HEK293 (cell line): ENCODE measurements at regions not wholly inside any gene's neighbourhood (a gene's known extent, or its start where the extent isn't known, plus 50 kb on each side); places are given as distances from the start of the nearest gene placed in this dataset.
"Not testable (repeated sequence)": the region's sequence is repeated elsewhere in the genome, so short reads cannot be mapped to it uniquely, and the experiment has no call there.

Source experiments
- CTCF ChIA-PET: fragments of 350-600 bp; formaldehyde crosslinking; extraction: SDS; loops from one replicate; lab custom pipeline; 2021; ENCODE audit warnings: antibody characterized with exemption; lab: Yijun Ruan, JAX
- POLR2A ChIA-PET: fragments of 300-600 bp; formaldehyde crosslinking; extraction: SDS; loops from one replicate; lab custom pipeline; 2020; ENCODE audit warnings: antibody characterized with exemption, inconsistent platforms; lab: Yijun Ruan, JAX
- H3K27ac ChIP-seq: fragments of 200-500 bp; sonication (Bioruptor generic); 2 replicates; pipeline ENCODE4 v1.5.1; 2014; ENCODE audit warnings: low read depth, low read length, control low read depth, inconsistent platforms; ENCODE audit errors: extremely low read depth
- H3K36me3 ChIP-seq, 2 experiments: fragments of 200-500 bp in 1 of 2; sonication (Bioruptor generic) in 1 of 2; 1 replicate in 1 of 2; 2 replicates in 1 of 2; pipeline ENCODE4 v1.5.1; 2014 to 2017; ENCODE audit warnings: inconsistent platforms in 2 of 2, low read length in 2 of 2; ENCODE audit not compliant: control insufficient read depth in 2 of 2, insufficient read depth in 1 of 2
- H3K4me1 ChIP-seq: fragments of 200-500 bp; sonication (Bioruptor generic); 2 replicates; pipeline ENCODE4 v1.5.1; 2014; ENCODE audit warnings: mild to moderate bottlenecking, low read length, inconsistent platforms; ENCODE audit not compliant: control insufficient read depth, insufficient read depth
- H3K4me3 ChIP-seq: 2 replicates; pipeline ENCODE4 v1.5.1; 2011; ENCODE audit warnings: low read depth, mild to moderate bottlenecking, control low read depth, low read length, moderate library complexity
- H3K9me3 ChIP-seq: fragments of 200-500 bp; sonication (Bioruptor generic); 2 replicates; pipeline ENCODE4 v1.5.1; 2014; ENCODE audit warnings: low read depth, low read length, inconsistent platforms; ENCODE audit not compliant: control insufficient read depth, insufficient read depth
- ELK4 ChIP-seq: IDR thresholded peaks from 2 replicates; pipeline ENCODE4 v1.6.1; 2011; ENCODE audit warnings: mild to moderate bottlenecking, low read depth, low read length, borderline replicate concordance
- IKZF3 ChIP-seq: fragments of 450-650 bp; IDR thresholded peaks from 2 replicates; pipeline ENCODE4 v1.5.0; 2018; ENCODE audit warnings: missing biosample characterization, mild to moderate bottlenecking, missing genetic modification characterization, moderate library complexity
- RBAK ChIP-seq: fragments of 450-650 bp; formaldehyde crosslinking; IDR thresholded peaks from 2 replicates; pipeline ENCODE4 v1.5.1; 2016; ENCODE audit warnings: missing biosample characterization, missing genetic modification characterization
- YY1 ChIP-seq: fragments of 450-650 bp; formaldehyde crosslinking; IDR thresholded peaks from 2 replicates; pipeline ENCODE4 v1.5.1; 2018; ENCODE audit warnings: missing biosample characterization, missing genetic modification characterization
- ZBTB11 ChIP-seq: fragments of 450-650 bp; formaldehyde crosslinking; conservative IDR thresholded peaks from 2 replicates; pipeline ENCODE4 v1.5.1; 2016; ENCODE audit warnings: low read depth, missing biosample characterization, missing genetic modification characterization
- ZBTB20 ChIP-seq: fragments of 450-650 bp; formaldehyde crosslinking; IDR thresholded peaks from 2 replicates; pipeline ENCODE4 v1.5.1; 2016; ENCODE audit warnings: missing biosample characterization, missing genetic modification characterization
- ZFP37 ChIP-seq: fragments of 450-650 bp; formaldehyde crosslinking; IDR thresholded peaks from 2 replicates; pipeline ENCODE4 v1.5.1; 2016; ENCODE audit warnings: missing biosample characterization, missing genetic modification characterization
- ZNF121 ChIP-seq: fragments of 450-650 bp; formaldehyde crosslinking; IDR thresholded peaks from 2 replicates; pipeline ENCODE4 v1.5.1; 2016; ENCODE audit warnings: missing biosample characterization, missing genetic modification characterization
- ZNF133 ChIP-seq: fragments of 450-650 bp; formaldehyde crosslinking; IDR thresholded peaks from 2 replicates; pipeline ENCODE4 v1.5.1; 2016; ENCODE audit warnings: missing biosample characterization, missing genetic modification characterization
- ZNF138 ChIP-seq: fragments of 450-650 bp; formaldehyde crosslinking; IDR thresholded peaks from 2 replicates; pipeline ENCODE4 v1.5.1; 2016; ENCODE audit warnings: missing biosample characterization, missing genetic modification characterization, borderline replicate concordance
- ZNF157 ChIP-seq: fragments of 450-650 bp; formaldehyde crosslinking; IDR thresholded peaks from 2 replicates; pipeline ENCODE4 v1.5.1; 2016; ENCODE audit warnings: missing biosample characterization, missing genetic modification characterization
- ZNF174 ChIP-seq: fragments of 450-650 bp; formaldehyde crosslinking; IDR thresholded peaks from 2 replicates; pipeline ENCODE4 v1.5.0; 2017; ENCODE audit warnings: missing biosample characterization, mild to moderate bottlenecking, missing genetic modification characterization
- ZNF214 ChIP-seq: fragments of 450-650 bp; formaldehyde crosslinking; IDR thresholded peaks from 2 replicates; pipeline ENCODE4 v1.5.1; 2017; ENCODE audit warnings: missing biosample characterization, mild to moderate bottlenecking, missing genetic modification characterization, borderline replicate concordance
- ZNF302 ChIP-seq: fragments of 450-650 bp; formaldehyde crosslinking; IDR thresholded peaks from 2 replicates; pipeline ENCODE4 v1.5.1; 2016; ENCODE audit warnings: missing biosample characterization, missing genetic modification characterization, low read depth
- ZNF341 ChIP-seq: fragments of 450-650 bp; formaldehyde crosslinking; IDR thresholded peaks from 2 replicates; pipeline ENCODE4; 2016; ENCODE audit warnings: low read depth, missing biosample characterization, missing genetic modification characterization
- ZNF37A ChIP-seq: fragments of 450-650 bp; IDR thresholded peaks from 2 replicates; pipeline ENCODE4 v1.5.1; 2018; ENCODE audit warnings: missing biosample characterization, missing genetic modification characterization
- ZNF473 ChIP-seq: fragments of 450-650 bp; formaldehyde crosslinking; IDR thresholded peaks from 2 replicates; pipeline ENCODE4 v1.5.1; 2017; ENCODE audit warnings: missing biosample characterization, missing genetic modification characterization
- ZNF501 ChIP-seq: fragments of 450-650 bp; formaldehyde crosslinking; IDR thresholded peaks from 2 replicates; pipeline ENCODE4 v1.5.1; 2016; ENCODE audit warnings: missing biosample characterization, missing genetic modification characterization
- ZNF529 ChIP-seq: fragments of 450-650 bp; formaldehyde crosslinking; IDR thresholded peaks from 2 replicates; pipeline ENCODE4 v1.5.1; 2017; ENCODE audit warnings: missing genetic modification characterization, missing biosample characterization; ENCODE audit not compliant: insufficient replicate concordance
- ZNF558 ChIP-seq: fragments of 450-650 bp; formaldehyde crosslinking; IDR thresholded peaks from 2 replicates; pipeline ENCODE4 v1.5.1; 2016; ENCODE audit warnings: missing biosample characterization, missing genetic modification characterization
- ZNF623 ChIP-seq: fragments of 450-650 bp; formaldehyde crosslinking; IDR thresholded peaks from 2 replicates; pipeline ENCODE4 v1.5.1; 2016; ENCODE audit warnings: missing biosample characterization, missing genetic modification characterization
- ZNF660 ChIP-seq: fragments of 450-650 bp; IDR thresholded peaks from 2 replicates; pipeline ENCODE4 v1.5.1; 2018; ENCODE audit warnings: missing biosample characterization, mild to moderate bottlenecking, missing genetic modification characterization
- ZNF701 ChIP-seq: fragments of 450-650 bp; formaldehyde crosslinking; IDR thresholded peaks from 2 replicates; pipeline ENCODE4 v1.5.1; 2016; ENCODE audit warnings: missing biosample characterization, missing genetic modification characterization
- ZNF777 ChIP-seq: fragments of 450-650 bp; formaldehyde crosslinking; IDR thresholded peaks from 2 replicates; pipeline ENCODE4 v1.5.1; 2017; ENCODE audit warnings: missing biosample characterization, missing genetic modification characterization, borderline replicate concordance
- ZXDB ChIP-seq: fragments of 450-650 bp; formaldehyde crosslinking; IDR thresholded peaks from 2 replicates; pipeline ENCODE4 v1.5.1; 2016; ENCODE audit warnings: missing biosample characterization, missing genetic modification characterization
- TF ChIP-seq, protein P1 (sequence below): fragments of 450-650 bp; IDR thresholded peaks from 2 replicates; pipeline ENCODE4 v1.5.1; 2018; ENCODE audit warnings: missing biosample characterization, missing genetic modification characterization
- TF ChIP-seq, protein P2 (sequence below): fragments of 450-650 bp; formaldehyde crosslinking; IDR thresholded peaks from 2 replicates; pipeline ENCODE4 v1.5.1; 2017; ENCODE audit warnings: missing biosample characterization, missing genetic modification characterization

DNA sequence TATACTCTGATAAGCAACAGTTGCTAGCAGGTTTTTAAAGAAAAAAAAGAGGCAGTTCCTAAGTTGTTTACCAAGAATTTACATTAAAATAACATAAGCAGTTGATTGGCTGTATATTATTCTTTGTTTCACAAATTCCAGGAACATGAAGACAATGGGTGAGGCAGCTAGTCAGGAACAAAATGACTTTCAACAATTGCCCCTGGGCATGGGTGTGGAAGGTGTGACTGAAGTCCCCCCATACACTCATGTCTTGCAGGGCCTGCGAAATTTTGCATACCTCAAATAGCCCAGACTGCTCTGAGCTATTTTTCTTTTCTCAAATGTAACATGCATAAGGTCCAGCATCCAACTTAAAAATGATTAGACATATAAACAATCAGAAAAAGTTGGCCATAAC, 267.2 kb upstream of the DIO3 start:
- TF ChIP-seq YY1 (tag by site-specific recombination) (no peak), ZXDB (tag by site-specific recombination) (no peak), ZNF501 (tag by site-specific recombination) (no peak), ZNF660 (tag by site-specific recombination) (no peak), ZBTB11 (no peak), ELK4 (no peak), ZNF302 (tag by site-specific recombination) (no peak), ZNF529 (tag by site-specific recombination) (no peak), ZNF138 (tag by site-specific recombination) (no peak), ZBTB20 (tag by site-specific recombination) (no peak), ZNF121 (tag by site-specific recombination) (no peak), ZNF133 (tag by site-specific recombination) (no peak)
- Histone ChIP-seq H3K27ac (no peak overlapping the region), H3K9me3 (no peaks in the 10 kb centered on the region), H3K4me3 (no peak overlapping the region), H3K36me3 (no peaks in the 10 kb centered on the region), H3K4me1 (no peaks in the 10 kb centered on the region)
- ChIA-PET CTCF (interaction anchor here (0.7 kb wide), 1 partner anchor 75 kb away, joined by 5 read pairs; no protein-coding TSS in a partner anchor), POLR2A (no interaction called here)

GRCh38 chr14:101299781-101300180, 261.5 kb upstream of the DIO3 start:
- CTCF ChIA-PET, H3K4me3 ChIP-seq, POLR2A ChIA-PET: not testable (repeated sequence)

GRCh38 chr14:101301011-101301410, 260.3 kb upstream of the DIO3 start:
- CTCF ChIA-PET = no interaction called here
- Histone ChIP-seq H3K4me1 (no peaks in the 10 kb centered on the region), H3K27ac (no peak overlapping the region), H3K36me3 (no peaks in the 10 kb centered on the region), H3K4me3 (no peak overlapping the region), H3K9me3 (no peaks in the 10 kb centered on the region)
- POLR2A ChIA-PET = no interaction called here
- TF ChIP-seq ZNF623 (no peak), ZFP37 (tag by site-specific recombination) (no peak), RBAK (tag by site-specific recombination) (no peak), ZNF701 (tag by site-specific recombination) (no peak), ZNF473 (tag by site-specific recombination) (no peak), ZNF777 (no peak), ZNF157 (tag by site-specific recombination) (no peak), ZNF214 (no peak), ZNF341 (tag by site-specific recombination) (no peak), ZNF37A (tag by site-specific recombination) (no peak), ZNF174 (no peak), IKZF3 (tag by site-specific recombination) (no peak), ZNF558 (tag by site-specific recombination) (no peak)
- TF ChIP-seq, protein P1, sequence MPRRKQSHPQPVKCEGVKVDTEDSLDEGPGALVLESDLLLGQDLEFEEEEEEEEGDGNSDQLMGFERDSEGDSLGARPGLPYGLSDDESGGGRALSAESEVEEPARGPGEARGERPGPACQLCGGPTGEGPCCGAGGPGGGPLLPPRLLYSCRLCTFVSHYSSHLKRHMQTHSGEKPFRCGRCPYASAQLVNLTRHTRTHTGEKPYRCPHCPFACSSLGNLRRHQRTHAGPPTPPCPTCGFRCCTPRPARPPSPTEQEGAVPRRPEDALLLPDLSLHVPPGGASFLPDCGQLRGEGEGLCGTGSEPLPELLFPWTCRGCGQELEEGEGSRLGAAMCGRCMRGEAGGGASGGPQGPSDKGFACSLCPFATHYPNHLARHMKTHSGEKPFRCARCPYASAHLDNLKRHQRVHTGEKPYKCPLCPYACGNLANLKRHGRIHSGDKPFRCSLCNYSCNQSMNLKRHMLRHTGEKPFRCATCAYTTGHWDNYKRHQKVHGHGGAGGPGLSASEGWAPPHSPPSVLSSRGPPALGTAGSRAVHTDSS (tag by site-specific recombination) = no peak
- TF ChIP-seq, protein P2, sequence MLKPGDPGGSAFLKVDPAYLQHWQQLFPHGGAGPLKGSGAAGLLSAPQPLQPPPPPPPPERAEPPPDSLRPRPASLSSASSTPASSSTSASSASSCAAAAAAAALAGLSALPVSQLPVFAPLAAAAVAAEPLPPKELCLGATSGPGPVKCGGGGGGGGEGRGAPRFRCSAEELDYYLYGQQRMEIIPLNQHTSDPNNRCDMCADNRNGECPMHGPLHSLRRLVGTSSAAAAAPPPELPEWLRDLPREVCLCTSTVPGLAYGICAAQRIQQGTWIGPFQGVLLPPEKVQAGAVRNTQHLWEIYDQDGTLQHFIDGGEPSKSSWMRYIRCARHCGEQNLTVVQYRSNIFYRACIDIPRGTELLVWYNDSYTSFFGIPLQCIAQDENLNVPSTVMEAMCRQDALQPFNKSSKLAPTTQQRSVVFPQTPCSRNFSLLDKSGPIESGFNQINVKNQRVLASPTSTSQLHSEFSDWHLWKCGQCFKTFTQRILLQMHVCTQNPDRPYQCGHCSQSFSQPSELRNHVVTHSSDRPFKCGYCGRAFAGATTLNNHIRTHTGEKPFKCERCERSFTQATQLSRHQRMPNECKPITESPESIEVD = no peak

More at GRCh38 chr14:101299781-101300180, 261.5 kb upstream of the DIO3 start:
- not testable (repeated sequence) for H3K27ac ChIP-seq, H3K36me3 ChIP-seq, H3K9me3 ChIP-seq, H3K4me1 ChIP-seq
